ENCODE measurements at regions not wholly inside any gene's neighbourhood (a gene's known extent, or its start where the extent isn't known, plus 50 kb on each side); places are given as distances from the start of the nearest gene placed in this dataset.

GRCh38 chr3:155015776-155016436, 64.2 kb upstream of the MME start:
- ChIA-PET CTCF (interaction anchor here (1.1 kb wide), 2 partner anchors 9 to 15 kb away, joined by 3 read pairs; no protein-coding TSS in a partner anchor), POLR2A (no interaction called here)
- TF ChIP-seq CTCF (IDR thresholded peaks at IDR 0.05; ENCODE audit: control extremely low read depth, extremely low read depth, low read depth, missing control alignments): no peak

GRCh38 chr3:155014953-155015352, 65.2 kb upstream of the MME start:
- DNase-seq (ENCODE audit: extremely low spot score): no peak
- no peak for TF ChIP-seq CTCF (IDR thresholded peaks at IDR 0.05; ENCODE audit: control extremely low read depth, extremely low read depth, low read depth, missing control alignments)
- ChIA-PET POLR2A (no interaction called here), CTCF (no interaction called here)

More at GRCh38 chr3:155015776-155016436, 64.2 kb upstream of the MME start:
- no peak for DNase-seq (ENCODE audit: extremely low spot score)

- CTCF ChIA-PET: interaction anchor here (0.6 kb wide), 1 partner anchor 33 kb away, joined by 3 read pairs; no protein-coding TSS in a partner anchor
- DNase-seq (ENCODE audit: extremely low spot score): no peak
- POLR2A ChIA-PET: no interaction called here
- no peak for TF ChIP-seq CTCF (IDR thresholded peaks at IDR 0.05; ENCODE audit: control extremely low read depth, extremely low read depth, low read depth, missing control alignments)
These were observed 66.7 kb upstream of the MME start for GRCh38 chr3:155013427-155013826.

- no peak for DNase-seq (ENCODE audit: extremely low spot score)
- CTCF ChIA-PET: interaction anchor here (1.3 kb wide), 1 partner anchor 16 kb away, joined by 3 read pairs; no protein-coding TSS in a partner anchor
- no peak for TF ChIP-seq CTCF (IDR thresholded peaks at IDR 0.05; ENCODE audit: control extremely low read depth, extremely low read depth, low read depth, missing control alignments)
- POLR2A ChIA-PET: no interaction called here
These were observed 67.5 kb upstream of the MME start for GRCh38 chr3:155012584-155012983.

- ChIA-PET POLR2A (no interaction called here), CTCF (no interaction called here)
These were observed 69.7 kb upstream of the MME start for GRCh38 chr3:155010416-155010815.

GRCh38 chr3:155009217-155009616, 70.9 kb upstream of the MME start:
- CTCF ChIA-PET: no interaction called here

More at GRCh38 chr3:155010416-155010815, 69.7 kb upstream of the MME start:
- TF ChIP-seq CTCF (IDR thresholded peaks at IDR 0.05; ENCODE audit: control extremely low read depth, extremely low read depth, low read depth, missing control alignments): no peak
- DNase-seq (ENCODE audit: extremely low spot score): no peak

More at GRCh38 chr3:155009217-155009616, 70.9 kb upstream of the MME start:
- POLR2A ChIA-PET: no interaction called here
- no peak for TF ChIP-seq CTCF (IDR thresholded peaks at IDR 0.05; ENCODE audit: control extremely low read depth, extremely low read depth, low read depth, missing control alignments)
- DNase-seq (ENCODE audit: extremely low spot score): no peak

All from GM10248 (cell line).